Suppressor macrophage (primary cell): ENCODE measurements at regions not wholly inside any gene's neighbourhood (a gene's known extent, or its start where the extent isn't known, plus 50 kb on each side); places are given as distances from the start of the nearest gene placed in this dataset.

ENCODE experiments used
- DNase-seq, 4 experiments: peaks; one replicate each; pipeline ENCODE4 v3.0.0-alpha.2; 2020 to 2022

GRCh38 chr2:176504440-176504839 is 235.2 kb downstream of the MTX2 start:
- DNase-seq, result no peak

- DNase-seq, result peak in 1 of 4 experiments; percentile 30
Observed at GRCh38 chr2:176507786-176508185, 238.5 kb downstream of the MTX2 start.

- no peak for DNase-seq
Observed at GRCh38 chr2:176508374-176508773, 239.1 kb downstream of the MTX2 start.

- DNase-seq, result no peak
Observed at GRCh38 chr2:176508984-176509740, 239.9 kb downstream of the MTX2 start.

GRCh38 chr2:176514276-176514675 is 245.0 kb downstream of the MTX2 start:
- DNase-seq, result no peak

GRCh38 chr2:176514805-176515500 is 245.7 kb downstream of the MTX2 start:
- DNase-seq, result no peak

- no peak for DNase-seq
Observed at GRCh38 chr2:176516051-176516602, 246.9 kb downstream of the MTX2 start.

- no peak for DNase-seq
Observed at GRCh38 chr2:176518823-176519222, 249.6 kb downstream of the MTX2 start.

GRCh38 chr2:176521878-176522670 is 252.8 kb downstream of the MTX2 start:
- no peak for DNase-seq

- no peak for DNase-seq
Observed at GRCh38 chr2:176525086-176525485, 255.8 kb downstream of the MTX2 start.

- no peak for DNase-seq
Observed at GRCh38 chr2:176526995-176527901, 258.0 kb downstream of the MTX2 start.

- no peak for DNase-seq
Observed at GRCh38 chr2:176531608-176532007, 262.4 kb downstream of the MTX2 start.

GRCh38 chr2:176533505-176534193 is 264.4 kb downstream of the MTX2 start:
- no peak for DNase-seq

GRCh38 chr2:176534798-176535466 is 265.7 kb downstream of the MTX2 start:
- no peak for DNase-seq

GRCh38 chr2:176535467-176536113 is 266.3 kb downstream of the MTX2 start:
- no peak for DNase-seq

- DNase-seq, result no peak
Observed at GRCh38 chr2:176536439-176537133, 267.3 kb downstream of the MTX2 start.

- DNase-seq, result no peak
Observed at GRCh38 chr2:176537932-176538331, 268.7 kb downstream of the MTX2 start.

- no peak for DNase-seq
Observed at GRCh38 chr2:176540995-176541394, 271.8 kb downstream of the MTX2 start.

- no peak for DNase-seq
Observed at GRCh38 chr2:176542476-176542875, 273.2 kb downstream of the MTX2 start.

GRCh38 chr2:176544557-176544956 is 275.3 kb downstream of the MTX2 start:
- DNase-seq, result no peak
